GM12878 (cell line): ENCODE measurements at regions not wholly inside any gene's neighbourhood (a gene's known extent, or its start where the extent isn't known, plus 50 kb on each side); places are given as distances from the start of the nearest gene placed in this dataset.

Experiments
- ATAC-seq: fragments of 200-7000 bp; cut with Tn5 transposase; 3 replicates; pipeline ENCODE4 v1.9.1; 2020; ENCODE audit warnings: mild to moderate bottlenecking, moderate library complexity
- BruUV-seq: library from RNA; stranded (reverse); fragments of 400-500 nt; replicated peaks from 2 replicates; lab custom pipeline; 2021; lab: Mats Ljungman, UMichigan
- CTCF ChIA-PET: fragments of 300-600 bp; sonication (Branson Sonifier 250); formaldehyde crosslinking; extraction: SDS; loops from one replicate; lab custom pipeline; 2021; ENCODE audit warnings: inconsistent platforms; lab: Yijun Ruan, JAX
- POLR2A ChIA-PET: fragments of 350-600 bp; formaldehyde crosslinking; extraction: SDS; loops from one replicate; lab custom pipeline; 2021; ENCODE audit warnings: inconsistent platforms; lab: Charles Lee
- RAD21 ChIA-PET: fragments of 300-600 bp; sonication (Branson Sonifier 250); formaldehyde crosslinking; loops from one replicate; lab custom pipeline; 2023; ENCODE audit warnings: antibody characterized with exemption; ENCODE audit not compliant: unreplicated experiment; lab: Charles Lee
- SMC1A ChIA-PET: fragments of 300-600 bp; sonication (Branson Sonifier 250); formaldehyde crosslinking; loops from one replicate; lab custom pipeline; 2023; ENCODE audit not compliant: unreplicated experiment, uncharacterized antibody; lab: Charles Lee
- DNase-seq: peaks from one replicate; pipeline ENCODE4 v3.0.0-alpha.2; 2011; ENCODE audit warnings: low read depth, low spot score
- FAIRE-seq: peaks from 3 replicates; lab custom pipeline; 2011; peaks lifted over from hg19 to GRCh38; lab: Jason Lieb, UNC
- H2AFZ ChIP-seq: 2 replicates; pipeline ENCODE4 v1.6.0; 2011; ENCODE audit warnings: low read depth, low read length, control low read depth; ENCODE audit not compliant: control insufficient read depth
- H3K27ac ChIP-seq: 2 replicates; pipeline ENCODE4 v1.5.1; 2011; ENCODE audit warnings: control low read depth; ENCODE audit not compliant: control insufficient read depth, insufficient read depth
- H3K27me3 ChIP-seq, 2 experiments: replicated peaks in 1 of 2; 2 replicates each; pipeline versions ENCODE4 v1.6.0 to v1.6.1; 2011; ENCODE audit warnings: low read length in 1 of 2; ENCODE audit not compliant: control insufficient read depth in 2 of 2, insufficient read depth in 2 of 2
- H3K36me3 ChIP-seq, 2 experiments: 2 replicates each; pipeline ENCODE4 v1.5.1; 2011; ENCODE audit warnings: low read length in 1 of 2; ENCODE audit not compliant: control insufficient read depth in 2 of 2, insufficient read depth in 2 of 2
- H3K4me1 ChIP-seq: 2 replicates; pipeline ENCODE4 v1.6.1; 2011; ENCODE audit warnings: mild to moderate bottlenecking, low read length, moderate library complexity, mixed read lengths; ENCODE audit not compliant: control insufficient read depth, insufficient read depth
- H3K4me2 ChIP-seq: 2 replicates; pipeline ENCODE4 v1.6.0; 2011; ENCODE audit warnings: control low read depth; ENCODE audit not compliant: control insufficient read depth, insufficient read depth
- H3K4me3 ChIP-seq: fragments of 200-600 bp; sonication (generic); 2 replicates; pipeline ENCODE4 v1.5.1; 2016
- H3K79me2 ChIP-seq: 2 replicates; pipeline ENCODE4 v1.6.0; 2011; ENCODE audit warnings: low read length; ENCODE audit not compliant: control insufficient read depth, insufficient read depth
- H3K9ac ChIP-seq: 2 replicates; pipeline ENCODE4 v1.8.0; 2011; ENCODE audit warnings: low read length, control low read depth, mixed read lengths; ENCODE audit not compliant: control insufficient read depth, insufficient read depth
- H3K9me3 ChIP-seq: replicated peaks from 3 replicates; pipeline ENCODE4 v1.5.1; 2011; ENCODE audit warnings: mild to moderate bottlenecking, low read length; ENCODE audit not compliant: control insufficient read depth, insufficient read depth
- H4K20me1 ChIP-seq: 2 replicates; pipeline ENCODE4 v1.6.0; 2011; ENCODE audit not compliant: control insufficient read depth, insufficient read depth
- CBFB ChIP-seq: IDR thresholded peaks from 2 replicates; pipeline ENCODE4 v1.6.1; 2016; ENCODE audit warnings: antibody characterized with exemption, low read depth
- CREB1 ChIP-seq: IDR thresholded peaks from 2 replicates; pipeline ENCODE4 v1.6.1; 2012; ENCODE audit warnings: low read depth, mild to moderate bottlenecking, inconsistent platforms
- EP300 ChIP-seq, 2 experiments: fragments of 150-350 bp in 1 of 2; IDR thresholded peaks; 2 replicates each; pipeline ENCODE4 v1.6.1; 2011 to 2012; ENCODE audit warnings: low read depth in 2 of 2, low read length in 2 of 2, borderline replicate concordance in 1 of 2, improper control_type of control experiment in 1 of 2, inconsistent platforms in 1 of 2; ENCODE audit not compliant: control insufficient read depth in 1 of 2
- GABPA ChIP-seq: IDR thresholded peaks from 2 replicates; pipeline ENCODE4 v1.6.1; 2014; ENCODE audit warnings: antibody characterized with exemption, low read depth, mild to moderate bottlenecking, inconsistent platforms
- HCFC1 ChIP-seq: fragments of 150-350 bp; IDR thresholded peaks from 2 replicates; pipeline ENCODE4 v1.6.1; 2014; ENCODE audit warnings: low read length
- KDM1A ChIP-seq: fragments of 200-600 bp; sonication (generic); IDR thresholded peaks from 2 replicates; pipeline ENCODE4 v1.6.1; 2016; ENCODE audit warnings: borderline replicate concordance
- LARP7 ChIP-seq: fragments of 450-650 bp; IDR thresholded peaks from 2 replicates; pipeline ENCODE4 v1.6.1; 2017; ENCODE audit warnings: mild to moderate bottlenecking
- NFXL1 ChIP-seq: fragments of 450-650 bp; IDR thresholded peaks from 2 replicates; pipeline ENCODE4 v1.6.1; 2017; ENCODE audit warnings: antibody characterized with exemption, mild to moderate bottlenecking, borderline replicate concordance
- NR2C1 ChIP-seq: fragments of 450-650 bp; IDR thresholded peaks from 2 replicates; pipeline ENCODE4 v1.6.1; 2017; ENCODE audit warnings: antibody characterized with exemption, mild to moderate bottlenecking, moderate library complexity
- PAX5 ChIP-seq: IDR thresholded peaks from 2 replicates; pipeline ENCODE4 v1.6.1; 2011; ENCODE audit warnings: low read depth, low read length, borderline replicate concordance
- POLR2AphosphoS5 ChIP-seq: IDR thresholded peaks from 2 replicates; pipeline ENCODE4 v1.6.1; 2011; ENCODE audit warnings: mild to moderate bottlenecking, low read length, inconsistent platforms
- POU2F2 ChIP-seq: IDR thresholded peaks from 3 replicates; pipeline ENCODE4 v1.6.1; 2011; ENCODE audit warnings: low read depth, mild to moderate bottlenecking, low read length, borderline replicate concordance
- SIX5 ChIP-seq: IDR thresholded peaks from 2 replicates; pipeline ENCODE4 v1.6.1; 2011; ENCODE audit warnings: mild to moderate bottlenecking, low read depth, low read length, moderate library complexity; ENCODE audit not compliant: severe bottlenecking
- SREBF2 ChIP-seq: IDR thresholded peaks from 2 replicates; pipeline ENCODE4 v1.6.1; 2012; ENCODE audit warnings: mild to moderate bottlenecking, low read length
- TCF3 ChIP-seq: IDR thresholded peaks from 2 replicates; pipeline ENCODE4 v1.6.1; 2012; ENCODE audit warnings: low read depth, mild to moderate bottlenecking, low read length, borderline replicate concordance; ENCODE audit not compliant: insufficient read depth
- YBX1 ChIP-seq: fragments of 450-650 bp; IDR thresholded peaks from 2 replicates; pipeline ENCODE4 v1.6.1; 2016; ENCODE audit warnings: antibody characterized with exemption
- ZZZ3 ChIP-seq: IDR thresholded peaks from 2 replicates; pipeline ENCODE4 v1.6.1; 2011; ENCODE audit warnings: low read depth; ENCODE audit not compliant: control insufficient read depth, insufficient read length
- WGBS: methylation state at CpG from one replicate; pipeline ENCODE4 v1.1.6; 2016; ENCODE audit warnings: low lambda C conversion rate; ENCODE audit not compliant: insufficient replicate concordance, insufficient coverage; ENCODE audit errors: missing lambda C conversion rate; 5-methylcytosine and 5-hydroxymethylcytosine counted together
- in situ Hi-C: fragments of 300-500 bp; cut with MboI; formaldehyde crosslinking; loops from 9 replicates; pipeline ENCODE4 v1.14.3; 2018; ENCODE audit warnings: mixed read lengths
- intact Hi-C: fragments of 100-400 bp; cut with micrococcal nuclease; formaldehyde crosslinking; loops from one replicate; pipeline ENCODE4 v1.14.2; 2022; ENCODE audit not compliant: unreplicated experiment
- TF ChIP-seq, protein P1 (sequence below): fragments of 150-350 bp; IDR thresholded peaks from 2 replicates; pipeline ENCODE4 v1.6.1; 2014; ENCODE audit warnings: mild to moderate bottlenecking, low read depth, low read length
- TF ChIP-seq, protein P2 (sequence below): IDR thresholded peaks from 2 replicates; pipeline ENCODE4 v1.6.1; 2011; ENCODE audit warnings: borderline replicate concordance, low read depth, mild to moderate bottlenecking, moderate library complexity, mixed read lengths, low read length; ENCODE audit not compliant: insufficient read depth; ENCODE audit errors: extremely low read length

DNA sequence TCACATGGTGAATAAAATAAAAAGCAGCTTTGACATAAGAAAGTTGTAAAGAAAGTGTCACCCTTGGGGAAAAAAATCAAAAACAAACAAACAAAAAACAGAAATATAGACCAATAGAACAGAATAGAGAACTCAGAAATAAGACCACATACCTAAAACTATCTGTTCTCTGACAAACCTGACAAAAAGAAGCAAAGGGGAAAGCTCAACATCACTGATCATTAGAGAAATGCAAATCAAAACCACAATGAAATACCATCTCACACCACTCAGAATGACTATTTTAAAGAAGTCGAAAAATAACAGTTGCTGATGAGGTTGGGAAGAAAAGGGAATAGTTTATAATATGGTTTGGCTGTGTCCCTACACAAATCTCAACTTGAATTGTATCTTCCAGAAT, 159.1 kb downstream of the TINAG start:
- H3K27me3 ChIP-seq, result no peaks in the 10 kb centered on the region
- CTCF ChIA-PET, result no interaction called here
- TF ChIP-seq PAX5, result no peak
- no peak for TF ChIP-seq YBX1
- no peak for TF ChIP-seq CBFB
- TF ChIP-seq, all 136 proteins: peak for 0
- Histone ChIP-seq H3K4me2 (no peak overlapping the region), H2AFZ (no peak overlapping the region), H4K20me1 (no peaks in the 10 kb centered on the region), H3K4me3 (no peak overlapping the region), H3K36me3 (no peaks in the 10 kb centered on the region), H3K9me3 (no peaks in the 10 kb centered on the region), H3K4me1 (no peaks in the 10 kb centered on the region), H3K9ac (no peak overlapping the region), H3K27ac (no peak overlapping the region), H3K79me2 (no peaks in the 10 kb centered on the region)
- ChIA-PET SMC1A (no interaction called here), POLR2A (no interaction called here), RAD21 (no interaction called here)
- no TSS peak for BruUV-seq
- in situ Hi-C loops (no loop called here), intact Hi-C loops (no loop called here)
- WGBS, result 0% methylated on average over 1 of the region's 1 CpG
- FAIRE-seq, result no peak
- no peak for ATAC-seq
- DNase-seq, result no peak

GRCh38 chr6:54473328-54473727, 165.1 kb downstream of the TINAG start:
- no peak for ATAC-seq
- Histone ChIP-seq H3K27ac (no peak overlapping the region), H3K9ac (no peak overlapping the region), H3K4me2 (no peak overlapping the region), H3K27me3 (no peaks in the 10 kb centered on the region), H2AFZ (no peak overlapping the region), H3K9me3 (no peaks in the 10 kb centered on the region), H4K20me1 (no peaks in the 10 kb centered on the region), H3K79me2 (no peaks in the 10 kb centered on the region), H3K36me3 (no peaks in the 10 kb centered on the region), H3K4me1 (no peaks in the 10 kb centered on the region), H3K4me3 (no peak overlapping the region)
- DNase-seq, result no peak
- ChIA-PET POLR2A (no interaction called here), CTCF (interaction anchor here (0.6 kb wide), 1 partner anchor 272 kb away, joined by 3 read pairs; no protein-coding TSS in a partner anchor), SMC1A (no interaction called here), RAD21 (no interaction called here)
- FAIRE-seq, result no peak
- intact Hi-C loops, result no loop called here
- 48% methylated on average over 4 of the region's 4 CpGs for WGBS
- in situ Hi-C loops, result no loop called here
- BruUV-seq, result no TSS peak
- TF ChIP-seq POU2F2, result no peak
- no peak for TF ChIP-seq CREB1
- no peak for TF ChIP-seq LARP7
- no peak for TF ChIP-seq SREBF2
- TF ChIP-seq POLR2AphosphoS5, result no peak
- no peak for TF ChIP-seq SIX5
- no peak for TF ChIP-seq KDM1A
- no peak for TF ChIP-seq NR2C1
- no peak for TF ChIP-seq EP300 (IDR thresholded peaks at IDR 0.05; ENCODE audit: borderline replicate concordance in 1 of 2, control insufficient read depth in 1 of 2, low read depth in 2 of 2, low read length in 2 of 2)
- TF ChIP-seq ZZZ3, result no peak
- TF ChIP-seq, protein P1, sequence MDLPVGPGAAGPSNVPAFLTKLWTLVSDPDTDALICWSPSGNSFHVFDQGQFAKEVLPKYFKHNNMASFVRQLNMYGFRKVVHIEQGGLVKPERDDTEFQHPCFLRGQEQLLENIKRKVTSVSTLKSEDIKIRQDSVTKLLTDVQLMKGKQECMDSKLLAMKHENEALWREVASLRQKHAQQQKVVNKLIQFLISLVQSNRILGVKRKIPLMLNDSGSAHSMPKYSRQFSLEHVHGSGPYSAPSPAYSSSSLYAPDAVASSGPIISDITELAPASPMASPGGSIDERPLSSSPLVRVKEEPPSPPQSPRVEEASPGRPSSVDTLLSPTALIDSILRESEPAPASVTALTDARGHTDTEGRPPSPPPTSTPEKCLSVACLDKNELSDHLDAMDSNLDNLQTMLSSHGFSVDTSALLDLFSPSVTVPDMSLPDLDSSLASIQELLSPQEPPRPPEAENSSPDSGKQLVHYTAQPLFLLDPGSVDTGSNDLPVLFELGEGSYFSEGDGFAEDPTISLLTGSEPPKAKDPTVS, result no peak
- TF ChIP-seq NFXL1, result no peak
- no peak for TF ChIP-seq GABPA
- no peak for TF ChIP-seq TCF3
- TF ChIP-seq, protein P2, sequence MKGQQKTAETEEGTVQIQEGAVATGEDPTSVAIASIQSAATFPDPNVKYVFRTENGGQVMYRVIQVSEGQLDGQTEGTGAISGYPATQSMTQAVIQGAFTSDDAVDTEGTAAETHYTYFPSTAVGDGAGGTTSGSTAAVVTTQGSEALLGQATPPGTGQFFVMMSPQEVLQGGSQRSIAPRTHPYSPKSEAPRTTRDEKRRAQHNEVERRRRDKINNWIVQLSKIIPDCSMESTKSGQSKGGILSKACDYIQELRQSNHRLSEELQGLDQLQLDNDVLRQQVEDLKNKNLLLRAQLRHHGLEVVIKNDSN, result no peak
- no peak for TF ChIP-seq HCFC1
